Esophagus (tissue), 2 donors: ENCODE measurements at regions not wholly inside any gene's neighbourhood (a gene's known extent, or its start where the extent isn't known, plus 50 kb on each side); places are given as distances from the start of the nearest gene placed in this dataset.
A peak's percentile ranks its signal among the peaks of the same experiment; 100 is the strongest.

Source experiments
- H3K27ac ChIP-seq, 2 donors: one replicate each; pipeline ENCODE4 v1.5.1; 2013; ENCODE audit warnings: low read depth in 2 of 2, mild to moderate bottlenecking in 2 of 2, inconsistent platforms in 1 of 2, low read length in 1 of 2, moderate library complexity in 1 of 2
- H3K27me3 ChIP-seq, 2 donors: one replicate each; pipeline ENCODE4 v1.6.1; 2013; ENCODE audit warnings: low read length in 2 of 2, control low read depth in 1 of 2, mild to moderate bottlenecking in 1 of 2; ENCODE audit not compliant: insufficient read depth in 2 of 2, control insufficient read depth in 1 of 2
- H3K36me3 ChIP-seq, 2 donors: one replicate each; pipeline ENCODE4 v1.6.1; 2013; ENCODE audit warnings: low read length in 1 of 2; ENCODE audit not compliant: control insufficient read depth in 2 of 2, insufficient read depth in 2 of 2
- H3K4me1 ChIP-seq, 2 donors: one replicate each; pipeline ENCODE4 v1.6.1; 2013; ENCODE audit warnings: low read length in 1 of 2; ENCODE audit not compliant: control insufficient read depth in 2 of 2, insufficient read depth in 2 of 2
- H3K4me3 ChIP-seq, 2 donors: one replicate each; pipeline ENCODE4 v1.5.1; 2013; ENCODE audit warnings: low read length in 2 of 2, mild to moderate bottlenecking in 2 of 2, low read depth in 1 of 2, moderate library complexity in 1 of 2
- H3K9me3 ChIP-seq, 2 donors: one replicate each; pipeline ENCODE4 v1.6.1; 2013; ENCODE audit warnings: mild to moderate bottlenecking in 2 of 2, low read depth in 1 of 2, low read length in 1 of 2, moderate library complexity in 1 of 2; ENCODE audit not compliant: control insufficient read depth in 2 of 2, insufficient read depth in 1 of 2
- whole genome bisulfite sequencing, 2 donors: extraction: QIAGEN DNeasy Blood & Tissue Kit; methylation state at CpG; one replicate each; pipeline ENCODE4 v1.1.7; 2013; 5-methylcytosine and 5-hydroxymethylcytosine counted together
- donor health status: healthy with polysubstance abuse.
- donor health status: Bipolar disorder and iron deficiency.

GRCh38 chr6:14470101-14470500 lies 352.5 kb downstream of the CD83 start:
- H3K9me3 ChIP-seq, result no peaks in the 10 kb centered on the region
- H3K27me3 ChIP-seq, result no peaks in the 10 kb centered on the region
- no peak overlapping the region for H3K27ac ChIP-seq
- WGBS, 2 donors, result 81 to 87% methylated on average over 3 of the region's 3 CpGs
- H3K4me1 ChIP-seq, result no peaks in the 10 kb centered on the region
- no peak overlapping the region for H3K4me3 ChIP-seq
- H3K36me3 ChIP-seq, result no peaks in the 10 kb centered on the region

GRCh38 chr6:14470671-14471070 lies 353.1 kb downstream of the CD83 start:
- no peak overlapping the region for H3K27ac ChIP-seq
- H3K36me3 ChIP-seq, result no peaks in the 10 kb centered on the region
- H3K4me1 ChIP-seq, result no peaks in the 10 kb centered on the region
- no peaks in the 10 kb centered on the region for H3K27me3 ChIP-seq
- H3K9me3 ChIP-seq, result no peaks in the 10 kb centered on the region
- 80 to 86% methylated on average over 3 of the region's 3 CpGs for WGBS, 2 donors
- no peak overlapping the region for H3K4me3 ChIP-seq

- no peaks in the 10 kb centered on the region for H3K36me3 ChIP-seq
- H3K27ac ChIP-seq, result no peak overlapping the region
- H3K4me1 ChIP-seq, result no peaks in the 10 kb centered on the region
- H3K27me3 ChIP-seq, result no peaks in the 10 kb centered on the region
- WGBS, 2 donors, result 93 to 98% methylated on average over 3 of the region's 3 CpGs
- H3K4me3 ChIP-seq, result no peak overlapping the region
- H3K9me3 ChIP-seq, result no peaks in the 10 kb centered on the region
These were observed 354.8 kb downstream of the CD83 start for GRCh38 chr6:14472255-14472985.

GRCh38 chr6:14472986-14473337 lies 355.4 kb downstream of the CD83 start:
- no peak overlapping the region for H3K27ac ChIP-seq
- WGBS, 2 donors, result 78 to 79% methylated on average over 9 of the region's 9 CpGs
- H3K36me3 ChIP-seq, result no peaks in the 10 kb centered on the region
- H3K4me3 ChIP-seq, result no peak overlapping the region
- no peaks in the 10 kb centered on the region for H3K4me1 ChIP-seq
- no peaks in the 10 kb centered on the region for H3K27me3 ChIP-seq
- no peaks in the 10 kb centered on the region for H3K9me3 ChIP-seq

GRCh38 chr6:14474816-14475215 lies 357.2 kb downstream of the CD83 start:
- no peaks in the 10 kb centered on the region for H3K4me1 ChIP-seq
- H3K4me3 ChIP-seq, result no peak overlapping the region
- no peaks in the 10 kb centered on the region for H3K36me3 ChIP-seq
- H3K27me3 ChIP-seq, result no peaks in the 10 kb centered on the region
- 79 to 84% methylated on average over 2 of the region's 2 CpGs for whole genome bisulfite sequencing, 2 donors
- H3K27ac ChIP-seq, result no peak overlapping the region
- H3K9me3 ChIP-seq, result no peaks in the 10 kb centered on the region

- no peaks in the 10 kb centered on the region for H3K4me1 ChIP-seq
- H3K27ac ChIP-seq, result no peak overlapping the region
- WGBS, 2 donors, result 85 to 89% methylated on average over 2 of the region's 2 CpGs
- H3K36me3 ChIP-seq, result no peaks in the 10 kb centered on the region
- H3K4me3 ChIP-seq, result no peak overlapping the region
- no peaks in the 10 kb centered on the region for H3K9me3 ChIP-seq
- H3K27me3 ChIP-seq, result no peaks in the 10 kb centered on the region
These were observed 357.7 kb downstream of the CD83 start for GRCh38 chr6:14475306-14475705.

- H3K27me3 ChIP-seq, result no peaks in the 10 kb centered on the region
- H3K27ac ChIP-seq, result peak overlapping the region; percentile 46 to 81
- 21 to 30% methylated on average over 12 of the region's 12 CpGs for WGBS, 2 donors
- no peaks in the 10 kb centered on the region for H3K9me3 ChIP-seq
- no peaks in the 10 kb centered on the region for H3K36me3 ChIP-seq
- H3K4me3 ChIP-seq, result no peak overlapping the region
- no peaks in the 10 kb centered on the region for H3K4me1 ChIP-seq
These were observed 359.4 kb downstream of the CD83 start for GRCh38 chr6:14476793-14477531.

- peak overlapping the region; percentile 1 to 50 for H3K27ac ChIP-seq
These were observed 360.0 kb downstream of the CD83 start for GRCh38 chr6:14477559-14477958.

GRCh38 chr6:14478381-14479225 lies 361.0 kb downstream of the CD83 start:
- Histone ChIP-seq H3K36me3 (no peaks in the 10 kb centered on the region), H3K9me3 (no peaks in the 10 kb centered on the region), H3K27ac (no peak overlapping the region), H3K4me1 (no peaks in the 10 kb centered on the region), H3K4me3 (no peak overlapping the region), H3K27me3 (no peaks in the 10 kb centered on the region)
- WGBS, 2 donors, result 66 to 72% methylated on average over 10 of the region's 10 CpGs

More at GRCh38 chr6:14477559-14477958, 360.0 kb downstream of the CD83 start:
- H3K4me3 ChIP-seq, result no peak overlapping the region
- H3K9me3 ChIP-seq, result no peaks in the 10 kb centered on the region
- H3K27me3 ChIP-seq, result no peaks in the 10 kb centered on the region
- 72 to 74% methylated on average over 7 of the region's 7 CpGs for WGBS, 2 donors
- H3K4me1 ChIP-seq, result no peaks in the 10 kb centered on the region
- no peaks in the 10 kb centered on the region for H3K36me3 ChIP-seq
